Endothelial cell of umbilical vein (primary cell): ENCODE measurements at regions not wholly inside any gene's neighbourhood (a gene's known extent, or its start where the extent isn't known, plus 50 kb on each side); places are given as distances from the start of the nearest gene placed in this dataset.

ENCODE experiments used
- BruUV-seq: library from RNA; stranded (reverse); fragments of 400-500 nt; replicated peaks from 2 replicates; lab custom pipeline; 2021; lab: Mats Ljungman, UMichigan
- CTCF ChIA-PET: fragments of 300-600, 350-600 bp; sonication (Branson Sonifier 250); formaldehyde crosslinking; loops from one replicate; lab custom pipeline; 2021; ENCODE audit warnings: antibody characterized with exemption, inconsistent platforms; lab: Charles Lee
- POLR2A ChIA-PET: fragments of 300-600, 350-600 bp; sonication (Branson Sonifier 250); formaldehyde crosslinking; loops from one replicate; lab custom pipeline; 2021; ENCODE audit warnings: antibody characterized with exemption, inconsistent platforms; lab: Charles Lee
- DNase-seq: peaks from one replicate; pipeline ENCODE4 v3.0.0-alpha.2; 2011; ENCODE audit warnings: low read depth, low spot score
- FAIRE-seq: peaks from 2 replicates; lab custom pipeline; 2011; peaks lifted over from hg19 to GRCh38; lab: Jason Lieb, UNC
- H2AFZ ChIP-seq: 2 replicates; pipeline ENCODE4 v1.6.0; 2012; ENCODE audit warnings: low read depth, low read length, control low read depth, inconsistent platforms
- H3K27ac ChIP-seq: 2 replicates; pipeline ENCODE4 v1.5.1; 2011; ENCODE audit warnings: low read depth, mild to moderate bottlenecking, control low read depth, low read length, moderate library complexity; ENCODE audit not compliant: insufficient read depth
- H3K27me3 ChIP-seq, 2 experiments: 2 replicates each; pipeline versions ENCODE4 v1.6.0 to v1.6.1; 2011; ENCODE audit warnings: low read length in 2 of 2, mixed read lengths in 1 of 2; ENCODE audit not compliant: control insufficient read depth in 2 of 2, insufficient read depth in 2 of 2
- H3K36me3 ChIP-seq, 2 experiments: 2 replicates in 1 of 2; 3 replicates in 1 of 2; pipeline ENCODE4 v1.5.1; 2011; ENCODE audit warnings: low read length in 2 of 2, mild to moderate bottlenecking in 1 of 2, moderate library complexity in 1 of 2; ENCODE audit not compliant: control insufficient read depth in 2 of 2, insufficient read depth in 2 of 2; ENCODE audit errors: extremely low read depth in 1 of 2
- H3K4me1 ChIP-seq: 3 replicates; pipeline ENCODE4 v1.5.1; 2011; ENCODE audit warnings: mild to moderate bottlenecking, low read length; ENCODE audit not compliant: control insufficient read depth, insufficient read depth; ENCODE audit errors: extremely low read depth
- H3K4me2 ChIP-seq: 2 replicates; pipeline ENCODE4 v1.6.1; 2011; ENCODE audit warnings: low read length, control low read depth, mixed read lengths; ENCODE audit not compliant: insufficient read depth
- H3K4me3 ChIP-seq, 3 experiments: fragments of 200-600 bp in 1 of 3; sonication (generic), shearing (Covaris generic) in 1 of 3; replicated peaks in 1 of 3; 2 replicates each; pipeline ENCODE4 v1.5.1; 2011 to 2016; ENCODE audit warnings: control low read depth in 3 of 3, low read length in 3 of 3, mild to moderate bottlenecking in 2 of 3, inconsistent platforms in 1 of 3, low read depth in 1 of 3, moderate library complexity in 1 of 3; ENCODE audit not compliant: insufficient read depth in 1 of 3
- H3K79me2 ChIP-seq: 2 replicates; pipeline ENCODE4 v1.6.0; 2012; ENCODE audit warnings: low read length, inconsistent platforms; ENCODE audit not compliant: control insufficient read depth, insufficient read depth
- H3K9ac ChIP-seq: replicated peaks from 2 replicates; pipeline ENCODE3; 2011; ENCODE audit warnings: low read length, control low read depth; ENCODE audit not compliant: insufficient read depth; ENCODE audit errors: extremely low read depth
- H3K9me1 ChIP-seq: replicated peaks from 3 replicates; pipeline ENCODE4 v1.6.0; 2011; ENCODE audit warnings: mild to moderate bottlenecking, low read length; ENCODE audit not compliant: control insufficient read depth, insufficient read depth; ENCODE audit errors: extremely low read depth
- H3K9me3 ChIP-seq: replicated peaks from 2 replicates; pipeline ENCODE4 v1.5.1; 2012; ENCODE audit warnings: low read length, inconsistent platforms; ENCODE audit not compliant: control insufficient read depth, insufficient read depth
- H4K20me1 ChIP-seq: replicated peaks from 2 replicates; pipeline ENCODE3; 2011; ENCODE audit warnings: mild to moderate bottlenecking, low read length; ENCODE audit not compliant: control insufficient read depth, insufficient read depth; ENCODE audit errors: extremely low read depth
- EZH2 ChIP-seq: IDR thresholded peaks from 2 replicates; pipeline ENCODE4 v1.6.1; 2012; ENCODE audit warnings: borderline replicate concordance, low read depth, mild to moderate bottlenecking, moderate library complexity, low read length, inconsistent platforms; ENCODE audit not compliant: severe bottlenecking
- FOS ChIP-seq: IDR thresholded peaks from 2 replicates; pipeline ENCODE4 v1.6.1; 2011; ENCODE audit warnings: mild to moderate bottlenecking, low read length, moderate library complexity, borderline replicate concordance; ENCODE audit not compliant: insufficient read depth
- GATA2 ChIP-seq: IDR thresholded peaks from 2 replicates; pipeline ENCODE4 v1.7.0; 2011; ENCODE audit warnings: low read depth, mild to moderate bottlenecking, moderate library complexity, mixed read lengths, low read length; ENCODE audit not compliant: insufficient read length, insufficient read depth
- JUN ChIP-seq: IDR thresholded peaks from 2 replicates; pipeline ENCODE4 v1.6.1; 2011; ENCODE audit warnings: borderline replicate concordance, low read depth; ENCODE audit not compliant: insufficient read length, insufficient read depth
- POLR2AphosphoS5 ChIP-seq: IDR thresholded peaks from 2 replicates; pipeline ENCODE4 v1.6.1; 2012; ENCODE audit warnings: low read depth, mild to moderate bottlenecking, control low read depth, low read length, moderate library complexity; ENCODE audit not compliant: insufficient read depth
- dilution Hi-C: fragments of 300-500 bp; cut with MboI; formaldehyde crosslinking; loops from one replicate; pipeline ENCODE4 v1.15.0; 2019; ENCODE audit warnings: low sequenced_read_pairs; ENCODE audit not compliant: extremely low pct_ligation_motif_present
- intact Hi-C: fragments of 100-400 bp; cut with micrococcal nuclease; formaldehyde crosslinking; loops from one replicate; pipeline ENCODE4 v1.10.0; 2022
- TF ChIP-seq, protein P1 (sequence below), 2 donors: IDR thresholded peaks; 1 replicate in 1 of 2; 2 replicates in 1 of 2; pipeline ENCODE4 v1.5.1; 2011; ENCODE audit warnings: low read length in 2 of 2, mild to moderate bottlenecking in 2 of 2, moderate library complexity in 2 of 2, control low read depth in 1 of 2, inconsistent platforms in 1 of 2, low read depth in 1 of 2; ENCODE audit not compliant: insufficient read depth in 1 of 2; ENCODE audit errors: extremely low read depth in 1 of 2
- TF ChIP-seq, protein P2 (sequence below): IDR thresholded peaks from 2 replicates; pipeline ENCODE4 v1.6.1; 2011; ENCODE audit not compliant: insufficient read depth, insufficient read length

DNA sequence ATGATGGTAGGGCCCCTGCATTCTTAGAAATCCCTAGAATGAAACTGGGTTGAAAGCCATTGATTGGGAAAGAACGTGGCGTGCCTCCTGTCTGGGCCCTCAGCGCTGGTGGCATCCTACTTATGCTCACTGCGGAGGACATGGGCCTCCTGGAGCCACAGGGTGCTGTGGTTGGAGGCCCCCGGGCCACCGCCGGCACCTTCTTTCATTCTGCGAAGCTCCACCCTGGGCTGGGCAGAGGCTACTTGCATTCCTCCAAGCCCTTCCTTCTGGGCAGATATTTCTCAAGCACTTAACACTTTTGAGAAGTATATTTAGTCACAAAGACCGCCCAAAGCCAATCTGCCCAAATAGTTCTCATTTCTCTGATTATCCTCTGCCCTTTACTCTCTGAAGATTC lies 311.9 kb downstream of the MYCN start:
- intact Hi-C loops (no loop called here), dilution Hi-C loops (no loop called here)
- Histone ChIP-seq H4K20me1 (no peaks in the 10 kb centered on the region), H3K27ac (no peak overlapping the region), H3K4me2 (no peak overlapping the region), H3K9me3 (no peaks in the 10 kb centered on the region), H3K79me2 (no peaks in the 10 kb centered on the region), H3K4me1 (no peaks in the 10 kb centered on the region), H3K36me3 (no peaks in the 10 kb centered on the region), H2AFZ (no peak overlapping the region), H3K9me1 (no peaks in the 10 kb centered on the region), H3K27me3 (no peaks in the 10 kb centered on the region), H3K4me3 (no peak overlapping the region), H3K9ac (no peak overlapping the region)
- no peak for DNase-seq
- no TSS peak for BruUV-seq
- no peak for TF ChIP-seq FOS
- no peak for TF ChIP-seq EZH2
- TF ChIP-seq, protein P1, sequence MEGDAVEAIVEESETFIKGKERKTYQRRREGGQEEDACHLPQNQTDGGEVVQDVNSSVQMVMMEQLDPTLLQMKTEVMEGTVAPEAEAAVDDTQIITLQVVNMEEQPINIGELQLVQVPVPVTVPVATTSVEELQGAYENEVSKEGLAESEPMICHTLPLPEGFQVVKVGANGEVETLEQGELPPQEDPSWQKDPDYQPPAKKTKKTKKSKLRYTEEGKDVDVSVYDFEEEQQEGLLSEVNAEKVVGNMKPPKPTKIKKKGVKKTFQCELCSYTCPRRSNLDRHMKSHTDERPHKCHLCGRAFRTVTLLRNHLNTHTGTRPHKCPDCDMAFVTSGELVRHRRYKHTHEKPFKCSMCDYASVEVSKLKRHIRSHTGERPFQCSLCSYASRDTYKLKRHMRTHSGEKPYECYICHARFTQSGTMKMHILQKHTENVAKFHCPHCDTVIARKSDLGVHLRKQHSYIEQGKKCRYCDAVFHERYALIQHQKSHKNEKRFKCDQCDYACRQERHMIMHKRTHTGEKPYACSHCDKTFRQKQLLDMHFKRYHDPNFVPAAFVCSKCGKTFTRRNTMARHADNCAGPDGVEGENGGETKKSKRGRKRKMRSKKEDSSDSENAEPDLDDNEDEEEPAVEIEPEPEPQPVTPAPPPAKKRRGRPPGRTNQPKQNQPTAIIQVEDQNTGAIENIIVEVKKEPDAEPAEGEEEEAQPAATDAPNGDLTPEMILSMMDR (IDR thresholded peaks at IDR 0.05; ENCODE audit: extremely low read depth in 1 of 2, insufficient read depth in 1 of 2, low read depth in 1 of 2, low read length in 2 of 2), result no peak
- CTCF ChIA-PET, result no interaction called here
- no peak for FAIRE-seq
- POLR2A ChIA-PET, result no interaction called here

DNA sequence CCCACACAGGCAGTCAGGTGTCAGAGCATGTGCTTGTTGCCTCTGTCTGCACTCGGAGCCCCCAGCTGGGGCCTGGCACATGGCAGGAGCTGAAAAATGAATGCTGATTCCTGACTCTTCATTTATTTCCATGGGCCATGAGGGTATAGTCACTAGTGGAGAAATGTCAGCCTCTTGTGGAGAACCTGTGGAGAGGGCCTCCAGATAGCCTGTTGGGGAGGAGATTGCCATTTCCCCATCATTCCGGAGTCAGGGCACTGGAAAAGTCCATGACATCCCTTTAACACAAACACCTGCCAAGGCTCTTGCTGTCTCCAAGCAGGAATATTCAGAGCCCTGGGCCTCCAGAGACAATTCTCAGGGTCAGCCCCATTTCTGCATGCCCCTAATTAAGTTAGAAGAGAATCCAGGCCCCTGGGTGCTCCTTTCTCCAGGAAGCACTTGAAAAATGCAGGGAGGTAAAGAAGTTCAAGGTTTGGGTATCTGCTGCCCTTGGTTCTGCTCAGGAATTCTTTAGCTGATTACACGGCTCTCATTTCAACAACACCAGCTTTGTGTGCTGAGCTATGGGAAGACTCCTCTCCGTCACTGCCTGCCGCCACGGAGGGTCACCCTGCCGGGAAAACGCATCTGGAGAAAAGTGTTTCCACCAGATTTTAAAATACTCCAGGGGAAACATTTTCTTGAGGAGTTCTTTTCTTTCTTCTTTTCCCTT lies 311.3 kb downstream of the MYCN start:
- Histone ChIP-seq H4K20me1 (no peaks in the 10 kb centered on the region), H3K9me3 (no peaks in the 10 kb centered on the region), H3K9me1 (no peaks in the 10 kb centered on the region), H3K27me3 (no peaks in the 10 kb centered on the region), H3K36me3 (no peaks in the 10 kb centered on the region), H3K79me2 (no peaks in the 10 kb centered on the region), H3K4me1 (no peaks in the 10 kb centered on the region), H3K9ac (no peak overlapping the region), H3K4me3 (no peak overlapping the region), H3K27ac (no peak overlapping the region), H2AFZ (no peak overlapping the region), H3K4me2 (no peak overlapping the region)
- DNase-seq (no peak), FAIRE-seq (no peak)
- dilution Hi-C loops, result no loop called here
- TF ChIP-seq GATA2 (no peak), EZH2 (no peak), JUN (no peak), POLR2AphosphoS5 (no peak)
- TF ChIP-seq, protein P2, sequence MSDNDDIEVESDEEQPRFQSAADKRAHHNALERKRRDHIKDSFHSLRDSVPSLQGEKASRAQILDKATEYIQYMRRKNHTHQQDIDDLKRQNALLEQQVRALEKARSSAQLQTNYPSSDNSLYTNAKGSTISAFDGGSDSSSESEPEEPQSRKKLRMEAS, result no peak
- TF ChIP-seq, protein P1 (IDR thresholded peaks at IDR 0.05; ENCODE audit: extremely low read depth in 1 of 2, insufficient read depth in 1 of 2, low read depth in 1 of 2, low read length in 2 of 2), result no peak
- CTCF ChIA-PET, result no interaction called here
- intact Hi-C loops, result no loop called here
- POLR2A ChIA-PET, result no interaction called here
- BruUV-seq, result no TSS peak
